GM12891 (cell line): ENCODE measurements at regions not wholly inside any gene's neighbourhood (a gene's known extent, or its start where the extent isn't known, plus 50 kb on each side); places are given as distances from the start of the nearest gene placed in this dataset.

Experiments
- DNase-seq: peaks from one replicate; pipeline ENCODE4 v3.0.0; 2011; ENCODE audit warnings: low spot score; ENCODE audit not compliant: insufficient read length
- FAIRE-seq: peaks from 2 replicates; lab custom pipeline; 2011; peaks lifted over from hg19 to GRCh38; lab: Jason Lieb, UNC
- PAX5 ChIP-seq: IDR thresholded peaks from 2 replicates; pipeline ENCODE4 v1.6.1; 2011; ENCODE audit warnings: low read length, moderate library complexity, mild to moderate bottlenecking; ENCODE audit not compliant: insufficient read depth, severe bottlenecking
- POLR2A ChIP-seq: IDR thresholded peaks from 2 replicates; pipeline ENCODE4 v1.6.1; 2011; ENCODE audit warnings: low read depth, low read length, control low read depth
- POLR2AphosphoS5 ChIP-seq: IDR thresholded peaks from 2 replicates; pipeline ENCODE4 v1.6.1; 2011; ENCODE audit warnings: low read depth, low read length, control low read depth
- POU2F2 ChIP-seq: IDR thresholded peaks from 2 replicates; pipeline ENCODE4 v1.6.1; 2011; ENCODE audit warnings: low read depth, mild to moderate bottlenecking, control low read depth, low read length, moderate library complexity
- SPI1 ChIP-seq: IDR thresholded peaks from 2 replicates; pipeline ENCODE4 v1.6.1; 2011; ENCODE audit warnings: low read depth, low read length, control low read depth
- TAF1 ChIP-seq: IDR thresholded peaks from 2 replicates; pipeline ENCODE4 v1.6.1; 2011; ENCODE audit warnings: low read depth, low read length, control low read depth

- no peak for DNase-seq
- no peak for FAIRE-seq
- TF ChIP-seq POU2F2 (no peak), TAF1 (no peak), SPI1 (no peak), POLR2A (no peak), PAX5 (no peak), POLR2AphosphoS5 (no peak)
Measured at GRCh38 chr6:142534484-142534883, 232.7 kb downstream of the ADGRG6 start.

- FAIRE-seq (no peak), DNase-seq (no peak)
- no peak for TF ChIP-seq PAX5
- TF ChIP-seq POLR2AphosphoS5 = no peak
- TF ChIP-seq POLR2A = no peak
- TF ChIP-seq POU2F2 = no peak
- no peak for TF ChIP-seq TAF1
- TF ChIP-seq SPI1 = no peak
Measured at GRCh38 chr6:142537612-142538478, 236.0 kb downstream of the ADGRG6 start.

GRCh38 chr6:142542704-142543233, 241.0 kb downstream of the ADGRG6 start:
- FAIRE-seq (no peak), DNase-seq (no peak)
- TF ChIP-seq SPI1 = 0 out of 2 replicates have a peak, but pooled peaks have one; percentile 13
- TF ChIP-seq POLR2AphosphoS5 = no peak

GRCh38 chr6:142543606-142544005, 241.8 kb downstream of the ADGRG6 start:
- no peak for DNase-seq
- no peak for TF ChIP-seq POLR2A
- no peak for TF ChIP-seq POLR2AphosphoS5
- TF ChIP-seq SPI1 = no peak
- no peak for TF ChIP-seq TAF1
- no peak for TF ChIP-seq POU2F2
- TF ChIP-seq PAX5 = no peak
- FAIRE-seq = no peak

- no peak for FAIRE-seq
Measured at GRCh38 chr6:142544199-142544838, 242.5 kb downstream of the ADGRG6 start.

GRCh38 chr6:142545147-142545546, 243.3 kb downstream of the ADGRG6 start:
- FAIRE-seq = no peak

More at GRCh38 chr6:142544199-142544838, 242.5 kb downstream of the ADGRG6 start:
- DNase-seq = no peak
- TF ChIP-seq POLR2AphosphoS5 (no peak), TAF1 (no peak), SPI1 (no peak), POLR2A (no peak), POU2F2 (no peak), PAX5 (no peak)

GRCh38 chr6:142548566-142548965, 246.8 kb downstream of the ADGRG6 start:
- FAIRE-seq = no peak
- no peak for DNase-seq
- TF ChIP-seq PAX5 = no peak
- TF ChIP-seq POLR2A = no peak
- no peak for TF ChIP-seq POU2F2
- no peak for TF ChIP-seq TAF1
- TF ChIP-seq POLR2AphosphoS5 = no peak
- no peak for TF ChIP-seq SPI1

More at GRCh38 chr6:142545147-142545546, 243.3 kb downstream of the ADGRG6 start:
- TF ChIP-seq PAX5 (no peak), POU2F2 (no peak), POLR2AphosphoS5 (no peak), TAF1 (no peak), POLR2A (no peak), SPI1 (no peak)
- DNase-seq = no peak

GRCh38 chr6:142550310-142551063, 248.7 kb downstream of the ADGRG6 start:
- FAIRE-seq (no peak), DNase-seq (no peak)
- no peak for TF ChIP-seq POLR2A
- TF ChIP-seq POU2F2 = no peak
- no peak for TF ChIP-seq PAX5
- no peak for TF ChIP-seq POLR2AphosphoS5

- TF ChIP-seq TAF1 (no peak), POLR2AphosphoS5 (no peak), POU2F2 (no peak), POLR2A (no peak), PAX5 (no peak), SPI1 (no peak)
- DNase-seq (no peak), FAIRE-seq (no peak)
Measured at GRCh38 chr6:142551274-142551811, 249.5 kb downstream of the ADGRG6 start.
